PFSK-1 (cell line): ENCODE measurements at regions not wholly inside any gene's neighbourhood (a gene's known extent, or its start where the extent isn't known, plus 50 kb on each side); places are given as distances from the start of the nearest gene placed in this dataset.

Source experiments
- FOXP2 ChIP-seq: optimal IDR thresholded peaks from 2 replicates; pipeline ENCODE3; 2011; ENCODE audit warnings: borderline replicate concordance, control low read depth, inconsistent platforms; ENCODE audit not compliant: insufficient read depth; ENCODE audit errors: extremely low read length, extremely low read depth
- POLR2AphosphoS5 ChIP-seq: IDR thresholded peaks from 2 replicates; pipeline ENCODE4 v1.6.1; 2012; ENCODE audit warnings: low read depth, mild to moderate bottlenecking, control low read depth, low read length, moderate library complexity
- SIN3A ChIP-seq: IDR thresholded peaks from 2 replicates; pipeline ENCODE4 v1.6.1; 2012; ENCODE audit warnings: mild to moderate bottlenecking, low read length, moderate library complexity, borderline replicate concordance; ENCODE audit not compliant: insufficient read depth
- TAF1 ChIP-seq: IDR thresholded peaks from 2 replicates; pipeline ENCODE4 v1.6.1; 2012; ENCODE audit warnings: low read length, control low read depth, borderline replicate concordance; ENCODE audit not compliant: insufficient read depth
- TF ChIP-seq, protein P1 (sequence below), 2 experiments: IDR thresholded peaks; 2 replicates each; pipeline versions ENCODE4 v1.6.1 to v1.8.0; 2011 to 2012; ENCODE audit warnings: low read depth in 2 of 2, low read length in 2 of 2, control low read depth in 1 of 2, inconsistent platforms in 1 of 2, mild to moderate bottlenecking in 1 of 2, moderate library complexity in 1 of 2; ENCODE audit not compliant: insufficient read depth in 1 of 2

DNA sequence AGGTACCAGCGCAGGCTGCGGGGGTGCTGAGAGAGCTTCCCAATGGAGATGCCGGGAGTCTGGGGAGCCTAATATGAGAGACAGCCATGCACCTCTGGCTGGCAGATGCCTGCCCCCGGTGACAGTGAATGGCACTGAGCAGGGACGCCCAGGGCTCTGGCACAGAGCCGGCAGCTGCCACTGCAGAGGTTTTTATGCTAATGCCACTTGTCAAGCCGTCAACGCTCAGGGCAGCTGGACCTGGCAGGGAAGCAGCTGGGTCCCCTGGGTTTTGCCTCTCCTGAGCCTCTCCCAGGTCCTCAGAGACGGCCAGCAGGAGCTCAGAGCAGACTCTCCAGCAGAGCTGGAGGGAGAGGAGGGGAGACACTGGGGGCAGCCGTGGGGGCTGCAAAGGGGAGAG is 573.6 kb downstream of the BUD13 start:
- TF ChIP-seq POLR2AphosphoS5 = no peak
- no peak for TF ChIP-seq TAF1
- TF ChIP-seq, protein P1, sequence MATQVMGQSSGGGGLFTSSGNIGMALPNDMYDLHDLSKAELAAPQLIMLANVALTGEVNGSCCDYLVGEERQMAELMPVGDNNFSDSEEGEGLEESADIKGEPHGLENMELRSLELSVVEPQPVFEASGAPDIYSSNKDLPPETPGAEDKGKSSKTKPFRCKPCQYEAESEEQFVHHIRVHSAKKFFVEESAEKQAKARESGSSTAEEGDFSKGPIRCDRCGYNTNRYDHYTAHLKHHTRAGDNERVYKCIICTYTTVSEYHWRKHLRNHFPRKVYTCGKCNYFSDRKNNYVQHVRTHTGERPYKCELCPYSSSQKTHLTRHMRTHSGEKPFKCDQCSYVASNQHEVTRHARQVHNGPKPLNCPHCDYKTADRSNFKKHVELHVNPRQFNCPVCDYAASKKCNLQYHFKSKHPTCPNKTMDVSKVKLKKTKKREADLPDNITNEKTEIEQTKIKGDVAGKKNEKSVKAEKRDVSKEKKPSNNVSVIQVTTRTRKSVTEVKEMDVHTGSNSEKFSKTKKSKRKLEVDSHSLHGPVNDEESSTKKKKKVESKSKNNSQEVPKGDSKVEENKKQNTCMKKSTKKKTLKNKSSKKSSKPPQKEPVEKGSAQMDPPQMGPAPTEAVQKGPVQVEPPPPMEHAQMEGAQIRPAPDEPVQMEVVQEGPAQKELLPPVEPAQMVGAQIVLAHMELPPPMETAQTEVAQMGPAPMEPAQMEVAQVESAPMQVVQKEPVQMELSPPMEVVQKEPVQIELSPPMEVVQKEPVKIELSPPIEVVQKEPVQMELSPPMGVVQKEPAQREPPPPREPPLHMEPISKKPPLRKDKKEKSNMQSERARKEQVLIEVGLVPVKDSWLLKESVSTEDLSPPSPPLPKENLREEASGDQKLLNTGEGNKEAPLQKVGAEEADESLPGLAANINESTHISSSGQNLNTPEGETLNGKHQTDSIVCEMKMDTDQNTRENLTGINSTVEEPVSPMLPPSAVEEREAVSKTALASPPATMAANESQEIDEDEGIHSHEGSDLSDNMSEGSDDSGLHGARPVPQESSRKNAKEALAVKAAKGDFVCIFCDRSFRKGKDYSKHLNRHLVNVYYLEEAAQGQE (IDR thresholded peaks at IDR 0.05; ENCODE audit: insufficient read depth in 1 of 2, low read depth in 2 of 2, low read length in 2 of 2) = no peak
- TF ChIP-seq SIN3A = no peak
- TF ChIP-seq FOXP2 = no peak
